HG03432 (cell line): ENCODE measurements at regions not wholly inside any gene's neighbourhood (a gene's known extent, or its start where the extent isn't known, plus 50 kb on each side); places are given as distances from the start of the nearest gene placed in this dataset.

Experiments used
- ATAC-seq: cut with Tn5 transposase; IDR thresholded peaks from one replicate; pipeline ENCODE4 v1.9.1; 2021; ENCODE audit warnings: mild to moderate bottlenecking, moderate library complexity; ENCODE audit not compliant: unreplicated experiment

DNA sequence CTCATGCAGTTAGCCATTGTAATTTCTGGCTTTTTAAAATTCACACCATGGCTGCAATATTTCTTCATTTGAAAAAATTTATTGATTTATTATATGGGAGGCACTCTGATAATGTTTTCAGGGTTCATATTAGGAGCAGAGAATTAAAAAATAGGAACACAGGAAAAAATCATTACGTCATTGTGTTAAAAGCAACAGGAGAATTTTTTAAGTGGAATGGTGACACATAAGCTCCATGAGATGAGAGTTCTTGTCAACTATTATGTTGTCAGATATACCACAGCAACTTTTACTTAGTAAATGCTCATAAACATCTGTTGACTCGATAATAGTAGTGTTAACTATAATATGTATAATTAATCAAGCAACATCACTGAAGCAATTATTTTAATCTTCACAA lies 400.1 kb downstream of the TDRD3 start:
- no peak for ATAC-seq

DNA sequence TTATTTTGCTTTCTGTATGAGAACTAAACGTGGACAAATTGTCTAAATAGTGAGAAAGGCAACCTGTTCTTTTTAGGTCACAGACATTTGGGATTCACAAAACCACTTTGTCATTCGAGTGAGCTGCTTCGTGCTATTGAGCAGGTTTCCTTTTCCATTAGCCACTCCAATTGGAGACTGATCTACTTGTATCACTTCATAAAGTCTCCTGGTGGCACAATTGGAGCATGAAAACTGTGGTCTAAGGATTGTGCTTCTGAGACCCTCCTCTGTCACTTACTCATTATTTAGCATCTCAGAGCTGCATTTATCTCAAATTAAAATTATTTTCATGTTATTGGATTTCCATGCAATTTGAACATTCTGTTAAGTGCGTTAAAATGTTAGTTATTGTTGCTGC lies 397.7 kb downstream of the TDRD3 start:
- ATAC-seq = no peak

DNA sequence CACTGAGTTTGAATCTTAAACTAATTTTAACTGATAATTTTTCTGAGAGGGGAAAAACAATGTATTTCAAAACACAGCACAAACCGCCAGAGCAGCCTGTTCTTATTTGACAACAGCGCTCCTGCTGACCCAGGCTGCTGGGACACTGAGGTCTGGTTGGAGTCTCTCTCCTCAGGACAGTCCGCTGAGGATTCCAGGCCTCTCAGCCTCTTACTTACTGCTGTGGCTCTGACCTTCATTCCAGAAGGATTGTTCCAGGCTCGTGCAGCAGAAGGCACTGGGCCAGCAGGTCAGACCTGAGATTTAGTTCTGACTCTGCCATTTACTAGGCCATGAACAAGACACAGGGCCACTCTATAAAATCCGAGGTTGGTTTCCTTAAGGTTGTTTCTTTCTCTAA lies 393.6 kb downstream of the TDRD3 start:
- no peak for ATAC-seq

DNA sequence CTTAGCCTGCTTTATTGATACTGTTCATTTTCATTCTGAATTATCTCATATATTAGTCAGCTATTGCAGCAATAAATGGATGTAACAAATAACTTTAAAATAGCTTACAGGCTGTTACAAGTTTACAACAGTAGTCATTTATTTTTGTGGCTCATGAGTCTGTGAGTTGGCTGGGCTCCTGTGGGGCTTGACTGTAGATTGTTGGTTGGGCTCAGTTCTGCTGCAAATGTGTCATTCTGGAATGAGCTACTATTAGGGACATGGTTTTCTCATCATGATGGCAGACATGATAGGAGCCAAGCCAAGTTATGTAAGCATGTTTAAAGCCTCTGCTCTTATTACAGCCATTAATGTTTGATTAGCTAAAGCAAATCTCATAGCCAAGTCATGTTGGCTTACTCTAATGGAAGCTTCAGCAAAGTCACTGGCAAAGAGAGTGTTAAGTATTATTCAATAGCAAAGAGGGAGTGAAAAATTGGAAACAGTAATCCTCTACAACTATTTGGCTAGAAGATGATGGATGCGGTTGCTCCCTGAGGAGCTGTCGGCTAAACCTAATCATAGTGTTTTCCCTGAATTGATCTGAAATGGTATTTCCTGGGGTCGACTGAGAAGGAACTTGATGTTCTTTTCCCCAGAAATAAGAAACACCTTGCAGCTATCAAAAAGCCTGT lies 391.3 kb downstream of the TDRD3 start:
- ATAC-seq = no peak

DNA sequence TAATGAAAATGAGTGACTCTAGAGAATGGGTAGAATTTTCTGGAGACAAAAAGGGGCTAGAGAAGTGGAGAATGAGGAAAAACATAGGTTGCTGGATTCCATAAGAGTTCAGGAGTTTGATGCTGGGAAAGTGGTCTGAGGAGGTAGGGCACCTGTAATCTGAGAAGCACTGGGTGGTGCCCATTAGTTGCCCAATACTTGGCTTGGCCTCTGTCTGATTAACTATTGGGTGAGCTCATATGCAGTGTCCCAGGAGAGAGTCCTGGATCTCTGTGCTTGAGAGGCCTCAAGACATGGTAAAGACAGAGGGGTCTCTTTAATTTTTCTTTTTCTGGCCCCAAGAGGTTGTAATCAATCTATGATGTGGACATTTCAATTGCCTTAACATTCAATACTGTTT lies 390.1 kb downstream of the TDRD3 start:
- no peak for ATAC-seq

DNA sequence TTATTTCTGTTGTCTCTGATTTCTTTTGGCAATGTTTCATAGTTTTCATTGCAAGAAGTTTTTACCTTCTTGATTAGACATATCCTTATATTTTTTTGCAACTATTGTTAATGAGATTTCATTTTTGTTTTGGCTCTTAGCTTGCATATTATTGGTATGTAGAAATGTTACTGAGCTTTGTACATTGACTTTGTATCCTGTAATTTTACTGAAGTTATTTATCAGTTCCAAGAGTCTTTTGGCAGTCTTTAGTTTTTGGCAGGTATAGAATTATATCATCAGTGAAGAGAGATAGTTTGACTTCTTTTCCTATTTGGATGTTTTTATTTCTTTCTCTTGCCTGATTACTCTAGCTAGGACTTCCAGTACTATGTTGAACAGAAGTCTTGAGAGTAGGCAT lies 375.7 kb downstream of the TDRD3 start:
- no peak for ATAC-seq

DNA sequence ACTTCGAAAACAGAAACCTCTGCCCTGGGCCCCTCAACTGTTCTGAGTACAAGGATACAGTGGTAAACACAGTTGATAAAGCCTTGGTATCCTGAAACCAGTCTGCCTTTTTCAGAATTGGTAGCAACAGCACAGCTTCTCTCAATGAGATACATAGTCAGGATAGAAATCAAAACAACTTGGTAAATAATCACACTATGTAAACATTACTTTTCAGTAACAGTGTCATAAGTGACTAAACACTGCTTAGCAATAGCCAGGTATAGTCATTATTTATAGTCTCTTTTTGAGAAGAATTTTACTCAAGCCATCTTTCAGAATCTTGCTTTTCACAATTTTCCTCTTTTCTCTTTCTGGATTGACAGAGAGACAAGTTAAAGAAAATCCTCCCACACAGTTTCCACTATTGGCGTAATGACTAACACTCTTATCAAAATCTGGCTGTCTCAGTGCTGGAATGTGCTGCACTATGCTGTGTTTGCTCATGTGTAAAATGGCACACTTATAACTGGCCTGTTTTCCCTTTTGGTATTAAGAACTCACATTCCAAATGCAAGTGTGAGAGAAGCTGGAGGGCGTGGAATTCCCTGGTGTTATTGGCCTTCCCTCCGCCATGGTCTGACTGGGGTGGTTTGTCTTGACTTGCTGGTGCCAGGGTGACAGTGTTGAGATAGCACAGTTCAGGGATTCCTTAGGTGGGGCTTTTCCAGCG lies 368.8 kb downstream of the TDRD3 start:
- no peak for ATAC-seq

DNA sequence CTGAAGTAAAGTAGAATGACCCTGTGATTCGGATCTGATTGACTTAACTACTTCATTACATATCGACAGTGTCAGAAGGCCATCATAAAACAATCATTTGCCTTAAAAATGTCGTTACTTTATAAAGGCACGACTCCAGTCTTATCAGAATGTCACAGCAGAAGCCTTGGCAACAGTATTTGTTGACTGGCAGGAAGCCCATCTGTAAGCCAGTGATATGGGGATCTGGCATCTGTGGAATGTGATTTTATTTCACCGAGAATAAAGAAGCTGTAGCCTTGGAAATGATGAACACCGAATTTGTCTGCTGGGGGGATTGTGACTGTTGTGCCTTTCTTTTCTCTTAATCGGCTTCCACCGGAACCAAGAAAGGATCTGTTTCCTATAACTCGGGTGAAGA lies 362.5 kb downstream of the TDRD3 start:
- no peak for ATAC-seq

DNA sequence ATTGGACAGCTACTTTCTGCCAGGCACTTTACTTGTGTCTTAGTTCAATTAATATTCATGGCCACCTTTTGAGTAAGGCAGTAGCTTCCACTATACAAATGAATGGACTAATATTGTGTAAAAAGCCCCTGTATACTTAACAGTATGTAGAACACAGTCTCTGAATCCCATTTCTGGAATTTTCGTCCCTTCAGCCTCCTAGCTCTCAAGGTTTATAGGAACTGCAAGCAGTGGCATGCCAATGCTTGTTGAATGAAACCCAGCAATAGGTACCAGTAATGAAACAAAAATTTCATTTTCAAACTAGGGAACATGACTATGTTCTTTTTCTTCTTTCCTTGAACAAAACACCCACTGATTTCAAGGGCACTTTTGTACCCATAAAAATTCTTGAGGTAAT lies 361.6 kb downstream of the TDRD3 start:
- ATAC-seq = no peak

DNA sequence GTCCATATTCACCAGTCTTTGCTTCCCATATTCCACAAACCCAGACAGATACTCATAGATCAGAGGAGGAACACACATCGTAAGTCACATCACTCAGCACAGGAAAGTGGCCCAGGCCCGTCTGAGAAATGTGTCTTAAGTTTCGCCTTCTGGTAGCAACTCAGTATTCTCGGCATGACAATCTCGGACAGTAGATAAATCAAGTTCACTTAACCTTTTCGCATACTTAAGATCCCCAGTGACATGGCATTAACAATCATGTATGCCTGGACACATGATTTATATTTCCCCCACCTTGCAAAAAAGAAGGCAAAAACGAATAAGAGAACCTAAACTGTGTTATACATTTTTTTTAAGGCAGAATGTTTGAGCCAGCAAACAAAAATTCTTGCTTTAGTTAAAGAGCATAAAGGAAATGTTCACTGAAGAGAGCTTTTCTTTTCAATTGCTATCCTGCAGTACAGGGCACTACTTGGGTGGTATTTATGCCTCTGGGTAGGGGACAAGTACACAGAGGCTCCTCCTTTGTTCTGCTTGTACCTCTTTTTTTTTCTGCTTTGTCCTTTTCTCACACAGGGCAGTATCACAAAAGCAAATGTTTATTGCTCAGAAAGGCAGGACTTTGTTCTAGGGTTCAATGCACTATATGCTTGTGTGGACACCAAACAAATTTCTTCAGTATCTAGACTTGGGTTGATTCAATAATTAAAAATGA lies 360.6 kb downstream of the TDRD3 start:
- ATAC-seq = no peak

DNA sequence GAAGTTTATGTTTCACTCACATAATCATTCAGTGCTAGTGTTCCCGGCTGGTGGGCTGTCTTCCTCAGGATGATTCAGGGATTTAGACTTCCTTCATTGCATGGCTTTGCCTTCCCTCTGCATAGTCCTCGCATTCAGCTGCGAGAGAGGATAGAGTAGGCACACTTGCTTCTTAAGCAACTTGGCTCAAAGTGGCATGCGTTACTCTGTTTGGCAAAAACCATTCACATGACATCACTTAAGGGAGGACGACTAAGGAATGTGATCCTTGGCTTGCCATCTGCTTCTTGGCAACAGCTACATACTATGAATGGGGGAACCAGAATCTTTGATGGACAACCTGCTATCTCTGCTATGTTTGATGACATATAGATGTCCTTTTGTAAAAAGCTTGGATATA lies 359.3 kb downstream of the TDRD3 start:
- ATAC-seq = no peak

DNA sequence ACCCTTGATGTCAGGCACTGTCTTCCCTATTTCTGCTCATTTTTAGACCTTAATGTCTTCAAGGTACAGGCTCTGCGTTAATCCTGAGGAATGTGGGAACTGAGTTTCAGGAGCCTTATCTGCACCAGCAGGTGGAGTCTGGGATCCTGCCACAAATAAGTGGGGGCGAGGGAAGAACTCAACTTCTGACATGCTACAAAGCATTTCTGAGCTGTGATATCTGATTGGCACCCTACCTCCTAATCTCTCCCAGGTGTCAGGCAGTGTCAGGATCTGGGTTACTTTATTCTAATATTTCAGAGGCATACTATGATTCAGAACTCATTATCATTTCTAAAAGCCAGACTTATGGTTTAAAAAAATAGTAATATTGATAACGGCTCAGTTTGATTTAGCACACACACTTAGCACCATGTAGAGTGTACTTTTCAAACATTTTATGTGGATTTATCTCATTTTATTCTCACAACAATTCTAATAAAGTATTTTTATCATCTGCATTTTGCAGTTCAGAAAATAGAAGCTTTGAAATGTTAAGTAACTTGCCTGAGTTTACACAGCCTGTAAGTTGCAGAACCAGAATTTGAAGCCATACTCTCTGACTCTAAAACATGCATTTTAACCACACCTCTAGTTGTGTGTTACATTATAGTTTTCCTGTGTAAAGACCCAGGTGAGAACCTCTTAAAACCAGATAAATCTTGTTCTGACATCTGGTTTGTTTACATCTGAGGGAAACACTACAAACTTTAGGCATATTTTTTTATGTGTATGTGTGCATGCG lies 358.6 kb downstream of the TDRD3 start:
- ATAC-seq = no peak

DNA sequence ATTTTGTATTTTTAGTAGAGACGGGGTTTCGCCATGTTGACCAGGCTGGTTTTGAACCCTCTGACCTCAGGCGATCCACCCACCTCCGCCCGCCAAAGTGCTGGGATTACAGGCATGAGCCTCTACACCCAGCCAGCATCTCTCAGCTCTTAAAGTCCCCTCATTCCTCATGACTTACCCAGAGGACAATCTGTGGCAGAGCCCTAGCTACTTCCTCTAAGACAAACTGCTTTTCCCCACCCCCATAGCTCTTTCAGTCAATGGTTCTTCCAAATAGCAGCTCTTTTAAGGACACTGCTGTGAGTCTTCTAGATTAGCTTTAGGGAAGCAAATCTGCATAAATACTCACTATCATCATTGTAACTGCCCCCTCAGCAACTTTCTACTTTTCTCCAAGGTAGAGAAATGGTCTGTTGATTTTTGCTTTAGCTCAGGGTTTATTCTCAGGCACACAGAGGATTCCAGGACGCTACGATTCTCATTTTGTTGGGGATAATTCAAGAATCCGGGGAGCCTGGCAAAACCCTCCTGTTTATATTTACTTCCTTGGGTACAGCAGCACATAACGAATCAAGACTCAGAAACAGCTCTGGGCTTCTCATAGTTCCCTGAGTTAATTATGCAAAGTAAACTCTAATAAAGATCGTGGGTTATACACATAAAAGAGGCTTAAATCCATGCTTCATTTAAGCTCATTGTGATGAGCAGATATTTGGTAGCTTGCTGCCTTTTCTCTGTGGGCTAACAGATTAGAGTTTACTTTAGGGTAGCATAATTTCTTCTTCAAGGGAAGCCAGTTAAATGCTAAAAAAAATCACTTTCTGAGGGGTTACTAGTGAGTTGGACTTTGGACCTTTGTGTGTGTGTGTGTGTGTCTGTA lies 357.4 kb downstream of the TDRD3 start:
- ATAC-seq = no peak

DNA sequence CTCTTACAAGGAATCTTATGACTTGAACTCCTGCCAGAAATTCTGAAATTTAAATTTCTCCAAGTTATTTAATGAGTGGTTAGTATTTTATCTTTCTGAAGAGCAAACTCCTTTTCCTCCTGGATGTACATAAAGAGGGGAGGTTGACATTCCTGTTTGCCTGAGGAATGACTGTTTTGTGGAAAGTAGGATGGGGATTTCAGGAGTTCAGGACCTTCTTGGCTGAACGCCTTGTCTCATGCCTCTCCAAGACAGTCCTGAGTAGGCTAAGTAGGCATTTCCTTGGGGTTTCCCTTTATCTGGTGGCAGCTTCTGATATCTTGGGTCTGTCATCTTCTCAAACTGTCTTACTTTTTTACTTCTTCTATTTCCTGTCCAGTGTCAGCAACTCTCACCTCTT lies 356.6 kb downstream of the TDRD3 start:
- ATAC-seq = no peak

DNA sequence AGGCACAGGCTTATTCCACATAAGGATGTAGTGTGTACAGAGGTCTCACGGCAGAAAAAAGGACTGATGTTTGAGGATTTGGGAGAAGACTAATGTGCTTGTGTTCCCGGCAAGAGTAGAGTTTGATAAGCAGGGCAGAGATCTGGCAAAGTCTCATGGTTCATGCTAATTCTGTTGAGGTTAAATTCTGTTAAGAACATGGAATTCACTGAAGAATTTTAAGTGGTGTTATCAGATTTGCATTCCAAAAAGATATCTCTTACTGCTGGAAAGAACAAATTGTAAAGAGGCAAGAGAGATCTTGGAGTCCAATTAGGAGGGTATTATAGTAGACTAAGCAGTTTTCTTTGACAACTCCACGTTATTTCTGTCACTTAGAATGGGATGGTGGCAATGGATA lies 348.3 kb downstream of the TDRD3 start:
- no peak for ATAC-seq

DNA sequence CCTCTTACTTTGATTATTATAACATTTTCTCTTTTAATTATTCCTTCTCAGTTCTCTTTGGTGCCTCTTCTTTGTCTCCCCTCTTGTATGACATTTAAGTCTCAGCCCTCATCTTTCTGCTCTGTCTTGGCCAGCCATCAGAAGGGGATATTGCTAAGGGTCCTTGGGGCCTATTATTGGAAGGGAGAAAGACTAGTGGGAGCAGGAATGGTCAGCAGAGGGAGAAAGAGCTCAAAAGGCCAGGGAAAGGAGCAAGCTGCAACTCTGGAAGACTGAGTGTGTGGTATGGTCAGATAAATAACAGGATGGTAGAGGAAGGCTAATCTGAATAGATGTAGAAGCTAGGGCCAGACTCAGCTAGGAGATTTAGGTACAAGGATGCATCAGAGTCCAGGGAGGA lies 336.9 kb downstream of the TDRD3 start:
- ATAC-seq = no peak

DNA sequence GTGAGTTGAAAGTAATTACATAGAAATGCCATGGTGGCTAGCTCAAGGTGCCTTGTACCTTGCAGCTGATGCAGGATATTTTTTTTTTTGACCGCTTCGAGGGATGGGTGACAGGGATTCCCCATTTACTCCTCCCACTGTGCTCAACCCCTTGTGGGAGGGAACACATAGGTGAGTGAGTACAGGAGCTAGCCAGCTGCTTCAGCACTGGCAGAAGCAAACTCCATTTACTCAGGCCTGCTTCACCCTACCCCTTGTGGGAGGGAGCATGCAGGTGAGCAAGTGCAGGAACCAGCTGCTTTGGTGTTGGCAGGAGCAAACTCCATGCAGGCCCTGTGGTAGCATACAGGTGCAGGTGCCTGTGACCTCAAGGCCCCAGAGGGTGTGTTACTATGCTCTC lies 330.1 kb downstream of the TDRD3 start:
- ATAC-seq = no peak

DNA sequence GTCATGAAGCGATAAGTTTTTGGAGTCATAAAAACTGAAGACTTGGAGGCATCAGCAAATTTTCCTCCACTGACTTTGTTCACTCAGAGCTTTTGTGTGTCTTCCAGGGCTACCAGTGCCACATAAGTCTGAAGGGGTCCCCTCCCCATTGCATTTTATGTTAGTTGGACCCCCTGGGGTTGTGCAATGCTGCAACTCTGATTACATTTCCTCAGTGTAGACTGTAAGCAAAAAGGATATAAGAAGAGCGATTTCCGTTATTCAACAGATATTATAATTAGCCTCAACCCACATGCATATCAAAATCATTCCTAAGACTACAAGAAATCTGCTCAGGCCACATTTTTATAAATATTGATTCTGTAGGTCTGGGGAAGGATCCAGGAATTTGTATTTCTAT lies 324.0 kb downstream of the TDRD3 start:
- no peak for ATAC-seq

DNA sequence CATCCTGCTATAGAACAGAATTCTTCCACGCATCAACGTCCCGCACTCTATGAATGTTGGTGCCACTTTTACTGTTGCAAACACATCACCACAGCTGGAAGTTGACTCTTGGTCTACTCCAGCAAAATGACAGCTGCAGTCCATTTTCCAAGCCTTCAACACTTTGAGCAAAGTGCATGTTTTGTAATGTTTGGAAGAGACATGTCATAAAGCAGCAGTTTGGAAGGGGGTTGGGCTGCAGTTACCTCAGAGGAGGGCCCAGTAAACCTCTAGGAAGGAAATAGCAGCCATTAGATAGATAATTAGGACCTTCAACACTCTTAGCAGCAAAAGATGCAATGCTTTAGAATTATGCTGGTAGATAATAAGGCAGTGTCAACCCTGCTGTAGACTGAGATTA lies 323.6 kb downstream of the TDRD3 start:
- ATAC-seq = no peak

DNA sequence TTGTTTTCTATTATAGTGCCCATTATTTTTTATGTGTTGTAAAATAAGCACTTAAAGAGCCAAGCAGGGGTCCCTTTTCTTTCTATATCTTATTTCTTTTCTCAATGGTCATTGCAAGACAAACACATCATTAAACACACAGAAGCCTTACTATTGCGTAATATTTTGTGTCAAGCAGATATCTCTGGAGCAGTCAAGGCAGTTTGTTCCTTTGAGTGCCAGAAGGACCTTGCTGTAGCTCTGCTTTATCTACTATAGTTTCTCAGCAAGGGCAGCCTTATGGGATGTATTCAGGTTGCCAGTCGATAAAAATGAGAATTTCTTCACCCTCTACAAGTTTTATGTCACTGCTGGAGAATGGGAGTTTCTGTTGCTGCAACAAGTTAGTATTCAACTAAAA lies 319.3 kb downstream of the TDRD3 start:
- ATAC-seq = no peak

DNA sequence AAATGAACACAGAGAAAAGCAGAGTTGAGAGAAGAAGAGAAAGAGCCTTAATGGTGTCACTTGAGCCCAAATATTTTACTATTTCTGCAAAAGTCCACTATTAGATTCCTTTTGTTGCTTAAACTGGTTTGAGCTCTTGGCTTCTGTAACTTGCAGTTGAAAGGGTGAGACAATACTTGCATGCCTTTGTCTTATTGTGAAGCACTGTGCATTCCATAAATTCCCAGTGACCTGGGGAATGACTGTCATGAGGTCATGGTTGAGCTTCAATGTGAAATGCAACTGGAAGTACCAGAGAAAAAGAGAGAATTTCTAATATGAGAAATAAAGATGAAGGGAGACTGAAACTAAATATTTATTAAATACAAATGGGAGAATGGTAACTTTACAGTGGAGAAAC lies 310.9 kb downstream of the TDRD3 start:
- no peak for ATAC-seq
